ENCODE measurements at regions not wholly inside any gene's neighbourhood (a gene's known extent, or its start where the extent isn't known, plus 50 kb on each side); places are given as distances from the start of the nearest gene placed in this dataset.

GRCh38 chr2:137900421-137901141 is 63.7 kb upstream of the HNMT start:
- TF ChIP-seq, protein P1, sequence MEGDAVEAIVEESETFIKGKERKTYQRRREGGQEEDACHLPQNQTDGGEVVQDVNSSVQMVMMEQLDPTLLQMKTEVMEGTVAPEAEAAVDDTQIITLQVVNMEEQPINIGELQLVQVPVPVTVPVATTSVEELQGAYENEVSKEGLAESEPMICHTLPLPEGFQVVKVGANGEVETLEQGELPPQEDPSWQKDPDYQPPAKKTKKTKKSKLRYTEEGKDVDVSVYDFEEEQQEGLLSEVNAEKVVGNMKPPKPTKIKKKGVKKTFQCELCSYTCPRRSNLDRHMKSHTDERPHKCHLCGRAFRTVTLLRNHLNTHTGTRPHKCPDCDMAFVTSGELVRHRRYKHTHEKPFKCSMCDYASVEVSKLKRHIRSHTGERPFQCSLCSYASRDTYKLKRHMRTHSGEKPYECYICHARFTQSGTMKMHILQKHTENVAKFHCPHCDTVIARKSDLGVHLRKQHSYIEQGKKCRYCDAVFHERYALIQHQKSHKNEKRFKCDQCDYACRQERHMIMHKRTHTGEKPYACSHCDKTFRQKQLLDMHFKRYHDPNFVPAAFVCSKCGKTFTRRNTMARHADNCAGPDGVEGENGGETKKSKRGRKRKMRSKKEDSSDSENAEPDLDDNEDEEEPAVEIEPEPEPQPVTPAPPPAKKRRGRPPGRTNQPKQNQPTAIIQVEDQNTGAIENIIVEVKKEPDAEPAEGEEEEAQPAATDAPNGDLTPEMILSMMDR (IDR thresholded peaks at IDR 0.05): no peak
- no peak for TF ChIP-seq POLR2A (IDR thresholded peaks at IDR 0.05)
